Epithelial cell of esophagus (primary cell): ENCODE measurements at regions not wholly inside any gene's neighbourhood (a gene's known extent, or its start where the extent isn't known, plus 50 kb on each side); places are given as distances from the start of the nearest gene placed in this dataset.

ENCODE experiments used
- DNase-seq: peaks from one replicate; pipeline ENCODE4 v3.0.0; 2010; ENCODE audit warnings: low read depth
- H3K4me3 ChIP-seq: 2 replicates; pipeline ENCODE4 v1.5.1; 2011; ENCODE audit warnings: mild to moderate bottlenecking, low read length, control low read depth
- TF ChIP-seq, protein P1 (sequence below): IDR thresholded peaks from 2 replicates; pipeline ENCODE4 v1.5.1; 2011; ENCODE audit warnings: low read depth, mild to moderate bottlenecking, low read length, control low read depth, inconsistent platforms; ENCODE audit not compliant: insufficient read depth; ENCODE audit errors: missing control alignments

- no peak overlapping the region for H3K4me3 ChIP-seq
- TF ChIP-seq, protein P1, sequence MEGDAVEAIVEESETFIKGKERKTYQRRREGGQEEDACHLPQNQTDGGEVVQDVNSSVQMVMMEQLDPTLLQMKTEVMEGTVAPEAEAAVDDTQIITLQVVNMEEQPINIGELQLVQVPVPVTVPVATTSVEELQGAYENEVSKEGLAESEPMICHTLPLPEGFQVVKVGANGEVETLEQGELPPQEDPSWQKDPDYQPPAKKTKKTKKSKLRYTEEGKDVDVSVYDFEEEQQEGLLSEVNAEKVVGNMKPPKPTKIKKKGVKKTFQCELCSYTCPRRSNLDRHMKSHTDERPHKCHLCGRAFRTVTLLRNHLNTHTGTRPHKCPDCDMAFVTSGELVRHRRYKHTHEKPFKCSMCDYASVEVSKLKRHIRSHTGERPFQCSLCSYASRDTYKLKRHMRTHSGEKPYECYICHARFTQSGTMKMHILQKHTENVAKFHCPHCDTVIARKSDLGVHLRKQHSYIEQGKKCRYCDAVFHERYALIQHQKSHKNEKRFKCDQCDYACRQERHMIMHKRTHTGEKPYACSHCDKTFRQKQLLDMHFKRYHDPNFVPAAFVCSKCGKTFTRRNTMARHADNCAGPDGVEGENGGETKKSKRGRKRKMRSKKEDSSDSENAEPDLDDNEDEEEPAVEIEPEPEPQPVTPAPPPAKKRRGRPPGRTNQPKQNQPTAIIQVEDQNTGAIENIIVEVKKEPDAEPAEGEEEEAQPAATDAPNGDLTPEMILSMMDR = no peak
- DNase-seq = no peak
These were observed 309.8 kb downstream of the IRX2 start for GRCh38 chr5:2441495-2442180.

GRCh38 chr5:2439608-2440007 is 311.9 kb downstream of the IRX2 start:
- no peak for DNase-seq
- TF ChIP-seq, protein P1 = no peak
- H3K4me3 ChIP-seq = no peak overlapping the region

GRCh38 chr5:2433086-2433485 is 318.4 kb downstream of the IRX2 start:
- TF ChIP-seq, protein P1 = no peak
- no peak overlapping the region for H3K4me3 ChIP-seq

GRCh38 chr5:2432076-2432920 is 319.2 kb downstream of the IRX2 start:
- no peak overlapping the region for H3K4me3 ChIP-seq
- DNase-seq = no peak

More at GRCh38 chr5:2433086-2433485, 318.4 kb downstream of the IRX2 start:
- no peak for DNase-seq

GRCh38 chr5:2430606-2431005 is 320.9 kb downstream of the IRX2 start:
- DNase-seq = no peak
- TF ChIP-seq, protein P1 = no peak
- H3K4me3 ChIP-seq = no peak overlapping the region

More at GRCh38 chr5:2432076-2432920, 319.2 kb downstream of the IRX2 start:
- TF ChIP-seq, protein P1 = no peak

DNA sequence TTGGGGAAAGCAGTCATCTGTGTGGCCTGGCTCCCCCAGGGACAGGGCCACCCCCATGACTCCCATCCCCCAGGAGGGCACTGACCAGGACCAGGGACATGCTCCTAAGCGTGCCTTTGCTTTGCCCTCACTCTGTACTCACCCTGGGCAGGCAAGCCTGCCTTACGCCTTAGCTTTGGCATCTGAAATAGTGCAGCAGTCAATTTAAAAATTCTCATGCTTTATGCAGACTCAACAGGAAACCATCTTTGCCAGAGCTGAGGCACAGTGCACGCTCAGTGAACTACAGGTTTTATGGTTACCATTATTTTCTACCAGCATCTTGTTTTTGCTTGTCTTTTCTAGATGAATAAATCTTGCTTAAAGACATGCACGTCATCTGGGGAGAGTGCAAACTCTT is 323.5 kb downstream of the IRX2 start:
- TF ChIP-seq, protein P1 = no peak
- H3K4me3 ChIP-seq = no peak overlapping the region

More for the DNA sequence above, 323.5 kb downstream of the IRX2 start:
- no peak for DNase-seq
